ENCODE measurements at regions not wholly inside any gene's neighbourhood (a gene's known extent, or its start where the extent isn't known, plus 50 kb on each side); places are given as distances from the start of the nearest gene placed in this dataset.

DNA sequence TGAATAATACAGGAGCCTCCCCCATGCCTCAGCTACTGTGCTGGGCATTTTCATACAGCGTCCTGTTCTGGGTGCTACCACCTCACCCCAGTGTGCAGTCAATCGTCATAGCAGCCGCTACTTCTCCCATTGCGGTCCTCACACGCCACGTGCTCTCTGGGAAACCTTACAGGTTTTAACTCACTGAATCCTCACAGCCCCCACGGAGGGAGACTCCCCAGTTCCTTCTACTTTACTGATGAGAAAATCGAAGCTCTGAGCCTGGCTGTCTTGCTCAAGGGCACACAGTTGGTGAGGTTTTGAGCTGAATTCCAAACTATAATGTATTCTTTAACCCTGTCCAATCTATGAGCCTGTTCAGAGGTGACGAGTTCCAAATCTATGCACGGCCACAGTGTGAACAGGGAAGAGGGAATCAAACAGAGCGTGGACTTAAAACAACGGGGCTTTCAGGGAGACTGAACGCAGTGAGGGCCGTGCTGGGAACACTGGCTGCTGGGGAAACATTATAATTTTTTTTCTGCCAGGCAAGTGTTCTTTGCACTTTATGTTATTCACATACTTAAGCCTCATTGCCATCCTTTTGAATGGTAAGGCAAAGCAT, 421.5 kb downstream of the BRD1 start:
- no peak overlapping the region for H3K4me3 ChIP-seq (ENCODE audit: low read depth, low read length)
- TF ChIP-seq, protein P1, sequence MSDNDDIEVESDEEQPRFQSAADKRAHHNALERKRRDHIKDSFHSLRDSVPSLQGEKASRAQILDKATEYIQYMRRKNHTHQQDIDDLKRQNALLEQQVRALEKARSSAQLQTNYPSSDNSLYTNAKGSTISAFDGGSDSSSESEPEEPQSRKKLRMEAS (IDR thresholded peaks at IDR 0.05; ENCODE audit: low read depth, low read length) = no peak
- TF ChIP-seq, protein P2, sequence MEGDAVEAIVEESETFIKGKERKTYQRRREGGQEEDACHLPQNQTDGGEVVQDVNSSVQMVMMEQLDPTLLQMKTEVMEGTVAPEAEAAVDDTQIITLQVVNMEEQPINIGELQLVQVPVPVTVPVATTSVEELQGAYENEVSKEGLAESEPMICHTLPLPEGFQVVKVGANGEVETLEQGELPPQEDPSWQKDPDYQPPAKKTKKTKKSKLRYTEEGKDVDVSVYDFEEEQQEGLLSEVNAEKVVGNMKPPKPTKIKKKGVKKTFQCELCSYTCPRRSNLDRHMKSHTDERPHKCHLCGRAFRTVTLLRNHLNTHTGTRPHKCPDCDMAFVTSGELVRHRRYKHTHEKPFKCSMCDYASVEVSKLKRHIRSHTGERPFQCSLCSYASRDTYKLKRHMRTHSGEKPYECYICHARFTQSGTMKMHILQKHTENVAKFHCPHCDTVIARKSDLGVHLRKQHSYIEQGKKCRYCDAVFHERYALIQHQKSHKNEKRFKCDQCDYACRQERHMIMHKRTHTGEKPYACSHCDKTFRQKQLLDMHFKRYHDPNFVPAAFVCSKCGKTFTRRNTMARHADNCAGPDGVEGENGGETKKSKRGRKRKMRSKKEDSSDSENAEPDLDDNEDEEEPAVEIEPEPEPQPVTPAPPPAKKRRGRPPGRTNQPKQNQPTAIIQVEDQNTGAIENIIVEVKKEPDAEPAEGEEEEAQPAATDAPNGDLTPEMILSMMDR (IDR thresholded peaks at IDR 0.05; ENCODE audit: low read depth, low read length) = no peak
- no peak for TF ChIP-seq POLR2A (IDR thresholded peaks at IDR 0.05; ENCODE audit: extremely low read depth, insufficient read length)
- no peak for TF ChIP-seq MYC (IDR thresholded peaks at IDR 0.05; ENCODE audit: low read depth, low read length)
- no peak for DNase-seq (ENCODE audit: low read depth)

DNA sequence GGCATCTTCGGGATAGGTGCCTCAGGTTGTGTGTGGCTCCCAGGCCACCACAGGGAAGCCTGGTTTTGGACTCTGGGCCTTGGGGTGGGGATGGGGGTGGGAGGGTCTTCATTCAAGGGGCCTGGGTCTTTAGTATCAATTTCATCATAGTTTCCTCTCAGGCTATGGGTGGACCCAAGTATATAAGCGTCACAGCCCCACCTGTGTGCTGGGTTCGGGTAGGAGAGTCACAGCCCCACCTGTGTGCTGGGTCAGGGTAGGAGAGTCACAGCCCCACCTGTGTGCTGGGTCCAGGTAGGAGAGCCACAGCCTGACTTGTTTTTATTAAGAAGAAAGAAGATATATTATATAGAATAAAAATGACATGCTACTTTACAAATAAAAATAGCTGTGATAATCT, 422.1 kb downstream of the BRD1 start:
- DNase-seq (ENCODE audit: low read depth) = no peak
- TF ChIP-seq POLR2A (IDR thresholded peaks at IDR 0.05; ENCODE audit: extremely low read depth, insufficient read length) = no peak
- TF ChIP-seq, protein P1 (IDR thresholded peaks at IDR 0.05; ENCODE audit: low read depth, low read length) = no peak
- TF ChIP-seq, protein P2 (IDR thresholded peaks at IDR 0.05; ENCODE audit: low read depth, low read length) = no peak
- TF ChIP-seq MYC (IDR thresholded peaks at IDR 0.05; ENCODE audit: low read depth, low read length) = no peak
- H3K4me3 ChIP-seq (ENCODE audit: low read depth, low read length) = no peak overlapping the region

DNA sequence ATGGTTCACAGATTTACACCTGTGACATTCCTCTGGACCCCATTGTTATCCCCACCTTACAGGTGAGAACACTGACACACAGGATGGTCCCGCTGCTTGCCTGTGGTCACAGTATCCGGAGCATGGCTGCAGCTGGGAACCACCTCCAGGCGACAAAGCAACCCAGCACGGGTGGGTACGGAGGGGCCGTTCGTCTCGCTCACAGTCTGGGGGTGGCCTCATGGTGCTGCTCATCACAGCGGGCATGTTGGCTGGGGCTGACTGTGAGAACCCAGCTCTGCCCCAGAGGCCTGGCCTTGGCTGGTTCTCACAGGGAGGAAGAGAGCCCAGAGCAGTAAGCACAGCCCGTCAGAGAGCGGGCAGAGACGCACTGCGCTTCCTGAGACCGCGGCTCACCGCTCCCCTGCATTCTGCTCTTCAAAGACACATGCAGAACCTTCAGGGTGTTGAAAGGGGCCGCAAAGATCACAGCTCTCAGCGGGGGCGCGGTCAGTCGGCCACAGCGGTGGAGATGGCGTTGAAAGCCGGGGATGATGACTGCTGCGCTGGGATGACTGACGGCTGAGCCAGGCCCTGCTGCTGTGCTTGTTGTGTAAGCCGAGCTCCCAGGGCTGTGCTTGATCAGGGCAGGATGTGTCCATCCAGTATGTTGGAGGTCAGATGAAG, 423.0 kb downstream of the BRD1 start:
- peak; percentile 91 for DNase-seq (ENCODE audit: low read depth)
- H3K4me3 ChIP-seq (ENCODE audit: low read depth, low read length) = no peak overlapping the region
- TF ChIP-seq POLR2A (IDR thresholded peaks at IDR 0.05; ENCODE audit: extremely low read depth, insufficient read length) = no peak
- TF ChIP-seq, protein P1 (IDR thresholded peaks at IDR 0.05; ENCODE audit: low read depth, low read length) = no peak
- TF ChIP-seq, protein P2 (IDR thresholded peaks at IDR 0.05; ENCODE audit: low read depth, low read length) = no peak
- no peak for TF ChIP-seq MYC (IDR thresholded peaks at IDR 0.05; ENCODE audit: low read depth, low read length)

DNA sequence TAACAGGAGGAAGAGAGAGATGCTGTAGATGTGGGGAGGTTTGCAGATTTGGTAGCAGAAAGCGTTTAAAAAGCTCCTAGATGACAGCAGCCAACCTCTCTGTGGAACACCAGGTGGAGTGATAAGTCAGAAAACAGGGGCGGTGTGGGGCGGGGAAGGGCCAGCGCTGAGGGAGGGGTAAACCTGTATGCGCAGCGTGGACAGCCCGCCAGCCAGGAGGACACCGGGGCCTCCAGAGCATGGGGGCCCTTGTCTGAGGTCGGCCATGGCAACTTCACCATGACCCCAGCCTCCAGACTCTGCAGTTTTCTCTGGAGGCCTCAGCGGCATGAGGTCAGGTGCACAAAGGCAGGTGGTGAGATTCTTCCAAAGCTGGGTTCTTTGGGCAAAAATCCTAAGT, 423.7 kb downstream of the BRD1 start:
- TF ChIP-seq, protein P2 (IDR thresholded peaks at IDR 0.05; ENCODE audit: low read depth, low read length) = no peak
- TF ChIP-seq POLR2A (IDR thresholded peaks at IDR 0.05; ENCODE audit: extremely low read depth, insufficient read length) (no peak), MYC (IDR thresholded peaks at IDR 0.05; ENCODE audit: low read depth, low read length) (no peak)
- TF ChIP-seq, protein P1 (IDR thresholded peaks at IDR 0.05; ENCODE audit: low read depth, low read length) = no peak
- H3K4me3 ChIP-seq (ENCODE audit: low read depth, low read length) = no peak overlapping the region
- no peak for DNase-seq (ENCODE audit: low read depth)

DNA sequence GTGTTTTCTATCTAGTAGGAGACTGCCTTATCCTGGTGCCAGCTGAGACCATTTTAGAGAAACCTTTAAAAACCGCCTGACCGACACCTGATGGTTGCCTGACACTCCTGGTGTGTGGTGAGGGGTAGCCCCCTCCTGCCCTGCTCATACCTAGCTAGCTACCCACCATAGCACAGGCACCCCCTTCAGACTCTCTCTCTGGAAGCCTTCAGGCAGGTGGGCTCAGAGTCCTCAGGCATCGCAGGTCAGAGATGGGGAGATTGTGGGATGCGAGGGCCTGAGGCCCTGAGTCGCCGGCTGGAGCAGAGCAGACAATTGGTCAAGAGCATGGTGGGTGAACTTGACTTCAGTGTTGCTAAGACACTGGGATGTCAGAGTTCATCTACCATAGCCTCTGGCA, 424.6 kb downstream of the BRD1 start:
- no peak for DNase-seq (ENCODE audit: low read depth)
- no peak overlapping the region for H3K4me3 ChIP-seq (ENCODE audit: low read depth, low read length)
- TF ChIP-seq MYC (IDR thresholded peaks at IDR 0.05; ENCODE audit: low read depth, low read length) (no peak), POLR2A (IDR thresholded peaks at IDR 0.05; ENCODE audit: extremely low read depth, insufficient read length) (no peak)
- TF ChIP-seq, protein P1 (IDR thresholded peaks at IDR 0.05; ENCODE audit: low read depth, low read length) = no peak
- TF ChIP-seq, protein P2 (IDR thresholded peaks at IDR 0.05; ENCODE audit: low read depth, low read length) = no peak

Data from NB4 (cell line).